GM18498 (cell line): ENCODE measurements at regions not wholly inside any gene's neighbourhood (a gene's known extent, or its start where the extent isn't known, plus 50 kb on each side); places are given as distances from the start of the nearest gene placed in this dataset.
"Not testable (repeated sequence)": the region's sequence is repeated elsewhere in the genome, so short reads cannot be mapped to it uniquely, and the experiment has no call there.

Source experiments
- ATAC-seq: cut with Tn5 transposase; IDR thresholded peaks from one replicate; pipeline ENCODE4 v1.9.1; 2021; ENCODE audit warnings: mild to moderate bottlenecking, moderate library complexity; ENCODE audit not compliant: unreplicated experiment

DNA sequence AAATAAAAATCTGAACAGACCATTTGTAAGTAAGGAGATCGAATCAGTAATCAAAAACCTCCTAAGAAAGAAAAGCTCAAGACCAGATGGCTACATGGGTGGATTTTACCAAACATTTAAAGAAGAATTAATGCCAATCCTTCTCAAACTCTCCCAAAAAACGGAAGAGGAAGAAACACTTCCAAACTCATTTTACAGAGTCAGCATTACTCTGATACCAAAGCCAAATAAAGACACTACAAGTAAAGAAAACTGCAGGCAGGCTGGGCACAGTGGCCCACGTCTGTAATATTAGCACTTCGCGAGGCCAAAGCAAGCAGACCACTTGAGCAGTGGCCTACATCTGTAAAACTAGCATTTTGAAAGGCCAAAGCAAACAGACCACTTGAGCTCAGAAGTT, 159.8 kb downstream of the DPY19L2 start:
- ATAC-seq, result no peak

DNA sequence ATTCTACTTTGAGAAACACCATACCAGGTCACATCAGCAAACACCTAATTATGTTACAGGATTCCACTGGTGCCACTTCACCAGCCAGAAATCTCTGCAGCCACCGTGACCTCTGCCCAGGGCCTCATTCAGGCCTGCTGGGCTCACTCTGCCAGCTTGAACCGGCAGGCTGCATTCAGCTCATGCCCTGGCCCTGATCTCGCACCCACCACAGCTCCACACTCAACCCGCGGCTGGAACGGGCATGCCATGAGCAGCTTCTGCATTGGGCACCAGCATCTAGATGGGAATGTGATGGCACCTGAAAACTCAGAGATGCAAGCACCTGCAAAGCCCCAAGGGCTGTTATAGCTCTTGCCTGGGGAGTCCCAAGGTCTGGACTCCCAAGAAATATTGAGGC, 168.7 kb downstream of the DPY19L2 start:
- no peak for ATAC-seq

DNA sequence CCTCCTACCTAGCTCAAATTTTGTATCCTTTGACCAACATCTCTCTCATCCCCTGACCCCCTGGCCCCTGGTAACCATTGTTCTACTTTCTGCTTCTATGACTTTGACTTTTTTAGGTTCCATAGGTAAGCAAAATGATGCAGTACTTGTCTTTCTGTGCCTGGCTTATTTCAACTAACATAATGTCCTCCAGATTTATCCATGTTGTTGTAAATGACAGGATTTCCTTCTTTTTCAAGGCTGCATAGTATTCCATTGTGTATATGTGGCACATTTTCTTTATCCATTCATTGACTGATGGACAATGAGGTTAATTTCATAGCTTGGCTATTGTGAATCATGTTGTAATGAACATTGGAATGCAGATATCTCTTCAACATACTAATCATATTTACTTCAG, 170.1 kb downstream of the DPY19L2 start:
- no peak for ATAC-seq

DNA sequence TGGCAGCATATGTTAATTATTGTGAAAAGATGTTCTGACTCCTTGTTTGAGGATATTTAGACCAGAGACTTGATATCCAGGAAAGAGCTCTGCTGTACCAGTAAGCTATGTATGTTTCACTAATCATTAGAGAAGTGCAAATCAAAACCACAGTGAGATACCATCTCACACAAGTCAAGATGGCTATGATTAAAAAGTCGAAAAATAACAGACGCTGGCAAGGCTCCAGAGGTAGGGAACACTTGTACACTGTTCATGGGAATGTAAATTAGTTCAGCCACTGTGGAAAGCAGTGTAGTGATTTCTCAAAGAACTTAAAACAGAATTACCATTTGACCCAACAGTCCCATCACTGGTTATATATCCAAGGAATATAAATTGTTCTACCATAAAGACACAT, 171.6 kb downstream of the DPY19L2 start:
- no peak for ATAC-seq

DNA sequence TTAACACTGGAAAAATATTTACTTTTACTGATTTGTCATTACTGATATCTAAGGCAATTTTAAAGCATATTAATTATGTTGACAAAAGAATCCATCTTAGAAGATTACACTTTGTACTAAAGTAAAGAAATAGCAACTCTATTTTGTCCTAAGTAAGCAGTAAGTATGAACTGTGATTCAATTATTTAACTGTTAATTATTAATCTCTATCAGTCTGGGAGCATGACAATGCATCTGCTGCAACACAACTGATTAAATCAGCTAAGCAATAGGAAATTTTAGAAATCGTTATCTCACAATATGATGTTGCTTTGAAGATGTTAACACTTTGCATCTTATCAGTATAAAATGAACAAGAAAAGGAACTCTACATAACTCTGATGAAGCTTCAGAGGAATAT, 172.3 kb downstream of the DPY19L2 start:
- ATAC-seq, result no peak

DNA sequence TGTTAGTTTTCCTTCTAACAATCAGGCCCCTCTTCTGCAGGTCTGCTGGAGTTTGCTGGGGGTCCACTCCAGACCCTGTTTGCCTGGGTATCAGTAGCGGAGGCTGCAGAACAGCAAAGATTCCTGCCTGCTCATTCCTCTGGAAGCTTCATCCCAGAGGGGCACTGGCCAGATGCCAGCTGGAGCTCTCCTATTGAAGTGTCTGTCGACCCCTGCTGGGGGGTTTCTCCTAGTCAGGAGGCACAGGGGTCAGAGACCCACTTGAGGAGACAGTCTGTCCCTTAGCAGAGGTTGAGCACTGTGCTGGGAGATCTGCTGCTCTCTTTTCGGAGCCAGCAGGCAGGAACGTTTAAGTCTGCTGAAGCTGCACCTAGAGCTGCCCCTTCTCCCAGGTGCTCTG, 174.9 kb downstream of the DPY19L2 start:
- not testable (repeated sequence) for ATAC-seq

DNA sequence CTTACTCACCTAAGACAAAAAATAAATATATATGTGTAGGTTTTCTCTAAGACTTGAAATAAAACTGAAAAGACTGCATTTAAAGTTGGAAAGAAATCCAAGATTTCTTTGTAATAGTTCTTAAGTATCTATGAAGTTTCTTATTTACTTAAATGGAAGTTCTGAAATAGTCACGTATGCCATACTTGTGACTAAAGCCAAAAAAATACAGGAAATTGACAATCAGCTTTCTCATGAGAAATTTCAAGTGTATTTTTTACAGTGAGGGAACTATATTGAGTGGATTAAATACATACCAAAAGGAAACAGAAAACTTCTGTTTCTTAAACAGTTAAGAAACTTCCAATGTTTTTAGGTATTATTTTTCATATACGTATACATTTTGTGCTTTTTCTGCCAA, 188.1 kb downstream of the DPY19L2 start:
- no peak for ATAC-seq

DNA sequence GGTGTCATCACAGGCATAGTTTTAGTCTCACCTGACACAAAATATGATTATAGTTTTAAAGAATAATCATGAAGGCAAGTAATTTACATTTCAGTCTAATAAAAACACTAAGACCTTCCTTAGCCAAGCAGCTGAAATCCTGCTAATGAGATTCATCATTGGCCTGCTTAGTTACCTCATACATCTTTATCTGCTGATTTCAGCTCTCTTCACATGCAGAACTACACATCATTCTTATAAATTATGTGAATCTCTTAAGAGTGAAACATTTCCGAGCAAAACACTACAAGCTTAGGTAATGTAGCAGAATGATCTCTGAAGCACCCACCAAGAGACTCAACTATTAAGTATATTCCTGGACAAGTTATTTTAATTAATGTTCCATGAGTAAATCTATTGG, 198.1 kb downstream of the DPY19L2 start:
- ATAC-seq, result no peak

DNA sequence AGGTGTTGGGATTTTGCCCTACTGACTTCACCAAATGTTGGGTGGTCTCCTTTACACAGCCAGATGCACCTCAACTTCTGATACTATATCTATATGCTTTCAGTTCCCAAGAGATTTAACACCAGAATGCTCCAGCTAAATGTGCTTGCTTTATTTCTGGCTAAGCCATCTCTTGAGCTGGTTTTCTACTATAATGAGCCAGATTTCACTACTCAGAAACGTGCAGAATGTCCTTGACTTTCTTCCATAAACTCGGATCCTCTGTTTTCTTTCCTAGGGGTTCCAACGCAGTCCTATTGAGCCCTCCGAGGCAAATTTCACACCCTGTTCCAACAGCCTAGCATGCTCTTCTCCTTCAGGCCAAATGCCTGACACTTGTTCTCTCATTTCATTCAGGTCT, 200.3 kb downstream of the DPY19L2 start:
- ATAC-seq, result no peak

DNA sequence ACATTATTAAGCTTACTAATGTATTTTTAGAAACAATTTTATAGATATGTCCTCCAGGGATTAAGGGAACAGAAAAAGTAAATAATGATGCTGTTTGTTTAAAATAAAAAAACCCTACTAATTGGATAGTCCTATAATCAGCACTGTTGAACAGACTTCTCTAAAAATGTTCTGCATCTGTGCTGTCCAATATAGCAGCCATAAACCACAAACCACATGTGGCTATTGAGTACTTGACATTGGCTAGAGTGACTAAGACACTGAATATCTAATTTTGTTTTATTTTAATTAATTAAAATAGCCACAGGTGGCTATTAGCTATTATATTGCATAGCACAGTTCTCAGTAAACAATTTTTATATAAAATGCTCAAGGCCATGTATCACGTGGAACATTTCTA, 210.4 kb downstream of the DPY19L2 start:
- no peak for ATAC-seq

DNA sequence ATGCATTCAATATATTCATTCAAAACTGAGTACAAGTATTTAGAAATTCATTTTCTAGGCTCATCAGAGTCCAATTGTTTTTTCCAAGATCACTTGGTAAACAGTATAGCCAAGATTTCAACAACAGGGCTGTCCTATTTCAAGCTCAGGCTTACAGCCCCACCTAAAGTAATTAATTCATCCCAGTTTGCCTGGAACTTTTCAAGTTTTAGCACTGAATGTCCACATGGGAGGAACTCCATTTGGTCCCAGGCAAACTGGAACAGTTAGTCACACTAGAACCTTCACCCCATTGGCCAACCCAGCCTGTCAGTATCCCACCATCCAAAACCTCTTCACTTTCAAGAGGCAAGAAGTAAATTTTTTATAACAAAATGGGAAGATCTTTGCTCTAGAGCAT, 210.9 kb downstream of the DPY19L2 start:
- ATAC-seq, result no peak

DNA sequence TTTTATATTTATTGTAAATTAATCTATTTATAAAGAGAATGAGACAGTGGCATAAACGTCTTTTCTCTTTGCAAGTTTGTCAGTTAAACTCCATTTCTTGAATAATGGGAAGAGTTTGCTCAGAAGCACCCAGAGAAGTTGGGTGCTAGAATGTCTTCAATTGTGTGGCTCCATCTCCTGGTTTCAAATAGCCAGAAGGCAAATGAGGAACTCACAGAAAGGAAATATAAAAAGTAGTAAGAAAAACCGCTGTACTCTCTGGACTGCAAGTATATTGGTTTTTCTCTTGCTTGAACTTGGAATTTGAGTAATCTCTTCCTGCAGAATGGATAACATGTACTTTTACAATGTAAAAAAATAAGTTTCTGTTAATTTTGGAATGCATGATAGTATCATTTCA, 217.5 kb downstream of the DPY19L2 start:
- ATAC-seq, result no peak

DNA sequence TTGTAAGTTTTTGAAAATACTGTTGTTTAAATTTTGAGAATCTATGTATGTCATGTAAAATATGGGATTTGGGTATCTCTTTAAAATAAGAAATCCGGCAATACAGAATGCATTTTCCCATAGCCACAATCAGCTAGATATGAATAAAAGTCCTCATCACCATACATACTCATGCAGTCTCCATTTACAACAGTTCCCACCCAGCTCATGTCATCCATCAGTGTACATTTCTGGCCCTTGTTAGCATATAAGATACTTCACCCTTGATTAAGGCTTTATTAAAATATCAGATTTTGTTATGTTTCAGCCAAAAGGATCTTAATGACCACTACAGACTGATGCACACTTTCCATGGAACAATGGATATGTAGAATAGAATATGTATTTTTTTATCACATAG, 218.0 kb downstream of the DPY19L2 start:
- ATAC-seq, result no peak

DNA sequence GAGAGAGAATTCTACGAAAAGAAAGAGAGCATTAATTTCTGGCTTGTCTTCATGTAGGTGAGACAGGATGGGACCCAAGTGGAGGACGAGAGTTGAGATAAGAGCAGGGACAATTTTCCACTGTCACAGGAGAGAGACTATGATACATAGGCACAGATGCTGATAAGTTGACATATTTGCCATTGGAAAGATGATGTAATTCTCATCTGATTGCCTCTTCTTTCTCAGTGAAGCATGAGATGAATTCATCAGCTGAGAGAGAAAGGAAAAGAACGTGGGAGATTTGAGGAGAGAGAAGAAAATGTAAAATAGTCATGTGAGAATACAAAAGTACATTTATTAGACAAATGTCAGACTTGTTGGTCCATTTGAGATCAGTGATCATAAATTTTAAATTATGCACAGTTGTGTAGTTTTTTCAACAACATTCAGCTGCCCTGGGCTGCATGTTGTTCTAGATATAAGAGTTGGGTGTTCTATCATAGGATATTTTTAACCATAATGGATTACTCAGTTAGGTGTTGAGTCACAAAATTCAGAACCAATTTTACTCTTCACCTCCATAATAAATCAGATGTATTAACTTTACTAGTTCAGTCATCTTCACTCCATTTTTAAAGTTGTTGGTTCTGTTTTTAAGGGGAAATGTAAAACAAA, 222.9 kb downstream of the DPY19L2 start:
- no peak for ATAC-seq

DNA sequence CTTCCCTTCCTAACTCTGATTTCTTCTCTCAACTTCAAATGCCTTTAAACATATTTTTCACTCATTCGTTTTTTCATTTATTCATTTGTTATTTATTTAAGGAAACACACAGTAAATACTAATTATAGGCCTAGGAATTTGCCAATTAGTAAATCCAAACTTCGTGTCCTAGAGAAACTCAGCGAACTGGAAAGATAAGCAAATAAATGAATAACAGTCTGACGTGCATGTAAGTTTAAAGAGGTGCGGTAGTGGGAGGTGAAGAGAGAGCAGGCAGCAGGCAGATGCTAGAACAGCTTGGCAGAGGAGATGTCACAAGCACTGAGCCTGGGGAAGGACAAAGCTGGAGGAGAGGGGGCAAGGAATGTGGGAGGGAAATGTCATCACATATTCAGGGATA, 228.2 kb downstream of the DPY19L2 start:
- ATAC-seq, result no peak

DNA sequence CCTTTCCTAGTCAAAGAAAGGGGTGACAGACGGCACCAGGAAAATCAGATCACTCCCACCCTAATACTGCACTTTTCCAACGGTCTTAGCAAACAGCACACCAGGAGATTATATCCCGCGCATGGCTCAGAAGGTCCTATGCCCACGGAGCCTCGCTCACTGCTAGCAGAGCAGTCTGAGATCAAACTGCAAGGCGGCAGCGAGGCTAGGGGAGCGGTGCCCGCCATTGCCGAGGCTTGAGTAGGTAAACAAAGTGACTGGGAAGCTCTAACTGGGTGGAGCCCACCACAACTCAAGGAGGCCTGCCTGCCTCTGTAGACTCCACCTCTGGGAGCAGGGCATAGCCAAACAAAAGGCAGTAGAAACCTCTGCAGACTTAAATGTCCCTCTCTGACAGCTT, 233.9 kb downstream of the DPY19L2 start:
- ATAC-seq, result not testable (repeated sequence)

DNA sequence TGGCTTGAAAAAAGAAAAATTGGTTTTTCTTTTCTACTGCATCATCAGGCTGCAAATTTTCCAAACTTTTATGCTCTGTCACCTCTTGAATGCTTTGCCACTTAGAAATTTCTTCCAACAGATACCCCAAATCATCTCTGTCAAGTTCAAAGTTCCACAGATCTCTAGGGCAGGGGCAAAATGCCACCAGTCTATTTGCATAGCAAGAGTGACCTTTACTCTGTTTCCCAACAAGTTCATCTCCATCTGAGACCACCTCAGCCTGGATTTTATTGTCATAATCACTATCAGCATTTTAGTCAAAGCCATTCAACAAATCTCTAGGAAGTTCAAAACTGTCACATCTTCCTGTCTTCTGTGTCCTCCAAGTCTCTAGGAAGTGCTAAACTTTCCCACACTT, 240.3 kb downstream of the DPY19L2 start:
- ATAC-seq, result not testable (repeated sequence)

DNA sequence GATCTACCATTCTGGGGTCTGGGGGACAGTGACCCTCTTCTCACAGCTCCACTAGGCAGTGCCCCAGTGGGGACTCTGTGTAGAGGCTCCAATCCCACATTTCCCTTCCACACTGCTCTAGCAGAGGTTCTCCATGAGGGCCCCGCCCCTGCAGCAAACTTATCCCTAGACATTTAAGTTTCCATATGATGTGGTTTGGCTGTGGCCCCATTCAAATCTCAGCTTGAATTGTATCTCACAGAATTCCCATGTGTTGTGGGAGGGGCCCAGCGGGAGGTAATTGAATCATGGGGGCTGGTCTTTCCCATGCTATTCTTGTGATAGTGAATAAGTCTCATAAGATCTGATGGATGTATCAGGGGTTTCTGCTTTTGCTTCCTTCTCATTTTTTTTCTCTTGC, 241.3 kb downstream of the DPY19L2 start:
- ATAC-seq, result not testable (repeated sequence)

DNA sequence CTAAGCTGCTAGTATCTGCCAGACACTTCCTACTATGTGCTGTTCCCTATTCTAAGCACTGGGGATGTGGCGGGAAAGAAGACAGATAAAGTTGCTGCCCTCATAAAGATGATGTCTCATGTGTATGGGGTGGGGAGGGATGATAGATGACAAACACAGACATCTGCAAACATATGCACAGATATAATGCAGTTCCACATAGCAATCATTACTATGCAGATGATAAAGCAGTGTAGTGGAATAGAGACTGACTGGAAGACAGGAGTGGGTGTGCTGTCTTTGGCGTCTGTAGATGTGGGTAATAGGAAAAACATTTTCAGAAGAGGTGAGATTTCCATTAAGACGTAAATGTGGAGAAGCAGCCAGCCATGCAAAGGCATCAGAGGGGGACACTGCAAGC, 243.6 kb downstream of the DPY19L2 start:
- no peak for ATAC-seq

DNA sequence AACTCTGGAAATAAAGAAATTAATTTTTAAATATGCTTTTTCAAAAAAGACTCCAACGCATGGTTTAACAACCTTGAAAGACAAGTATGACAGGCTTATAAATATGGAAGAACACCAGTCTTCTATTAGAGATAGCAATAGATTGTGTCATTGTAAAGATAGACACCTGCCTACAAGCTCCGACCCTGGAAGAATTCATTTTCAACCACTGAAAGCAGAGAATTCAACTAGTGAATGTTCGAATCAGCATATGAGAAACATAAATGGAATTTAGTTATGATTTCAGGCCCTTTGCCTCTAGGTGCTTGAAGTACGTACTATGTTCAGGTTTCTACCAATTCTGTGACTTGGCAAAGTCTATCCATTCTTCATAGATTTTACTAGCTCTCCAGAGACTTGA, 244.5 kb downstream of the DPY19L2 start:
- ATAC-seq, result no peak

DNA sequence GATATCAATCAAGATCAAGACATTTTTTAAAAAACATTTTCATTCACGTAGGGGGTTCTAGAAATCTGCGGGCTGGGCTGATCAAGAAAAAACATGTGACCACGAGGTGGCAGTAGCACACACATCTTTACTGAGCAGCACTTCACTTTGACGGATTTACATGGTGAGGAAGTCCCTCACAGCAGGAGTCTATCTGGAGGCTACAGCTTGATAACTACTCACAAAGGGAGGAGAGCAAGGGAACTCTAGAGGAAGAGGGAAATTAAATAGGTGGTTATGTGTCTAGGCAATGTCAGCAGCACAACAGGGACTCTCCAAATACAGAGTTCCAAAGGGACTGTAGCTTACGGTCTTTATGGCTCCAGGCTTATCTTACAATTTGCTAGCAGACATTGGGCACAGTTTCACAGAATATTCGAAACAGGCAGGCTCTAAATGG, 248.1 kb downstream of the DPY19L2 start:
- ATAC-seq, result peak; percentile 96

DNA sequence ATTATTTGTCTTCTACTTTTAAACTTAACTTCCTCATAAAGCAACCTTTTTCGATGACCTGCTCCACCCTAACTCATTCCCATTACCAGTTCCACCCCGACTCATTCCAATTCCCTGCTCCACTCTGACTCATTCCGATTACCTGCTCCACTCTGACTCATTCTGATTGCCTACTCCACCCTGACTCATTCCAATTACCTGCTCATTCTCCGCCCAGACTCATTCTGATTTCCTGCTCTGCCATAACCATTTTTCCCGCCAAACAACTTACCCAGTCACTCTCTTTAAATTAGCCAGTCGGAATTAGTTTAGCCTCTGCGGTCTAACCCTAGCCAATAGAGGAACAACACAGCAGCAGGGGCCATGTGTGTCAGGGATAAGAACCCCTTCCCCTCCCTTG, 249.1 kb downstream of the DPY19L2 start:
- ATAC-seq, result no peak

DNA sequence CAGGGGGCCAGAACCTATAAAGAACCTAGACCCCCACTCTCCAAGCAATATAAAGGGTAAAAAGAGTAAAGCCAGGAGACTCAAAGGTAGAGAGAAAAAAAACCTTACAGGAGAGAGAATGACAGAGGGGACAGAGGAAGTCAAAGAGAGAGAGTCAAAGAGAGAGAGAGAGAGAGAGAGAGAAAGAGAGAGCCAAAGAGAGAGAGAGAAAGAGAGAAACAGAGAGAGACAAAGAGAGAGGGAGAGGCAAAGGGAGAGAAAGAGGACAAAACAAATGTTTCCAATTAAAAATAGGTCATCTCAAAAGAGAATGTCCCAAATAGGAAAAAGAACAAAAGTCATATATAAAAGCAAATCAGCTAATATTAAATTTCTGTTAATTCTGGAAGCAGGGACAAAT, 251.5 kb downstream of the DPY19L2 start:
- ATAC-seq, result no peak
